ENCODE measurements at regions not wholly inside any gene's neighbourhood (a gene's known extent, or its start where the extent isn't known, plus 50 kb on each side); places are given as distances from the start of the nearest gene placed in this dataset.

- Histone ChIP-seq H3K14ac (ENCODE audit: insufficient read length) (no peak overlapping the region), H3K79me2 (ENCODE audit: control insufficient read depth in 1 of 2, insufficient read depth in 2 of 2, low read length in 2 of 2) (peaks cover 3 to 99% of the 10 kb centered on the region in 2 experiments; a peak in 3 of 4 replicates), H2BK12ac (ENCODE audit: low read depth, low read length) (no peak overlapping the region), H2BK120ac (replicated peaks; ENCODE audit: low read depth, low read length) (no peak overlapping the region), H3K9me3 (ENCODE audit: insufficient read depth in 2 of 2, low read depth in 1 of 2, low read length in 1 of 2) (no peaks in the 10 kb centered on the region), H2BK5ac (ENCODE audit: low read depth, low read length) (no peak overlapping the region), H4K8ac (ENCODE audit: extremely low read depth, insufficient read depth, low read length) (no peak overlapping the region), H3K4me1 (replicated peaks in 1 of 4; ENCODE audit: control insufficient read depth in 3 of 4, insufficient read depth in 4 of 4, low read length in 3 of 4) (peaks cover 0 to 3% (median 0%) of the 10 kb centered on the region in 4 experiments; a peak in 1 of 7 replicates), H3K27ac (ENCODE audit: low read depth, low read length) (no peak overlapping the region), H2AFZ (ENCODE audit: low read length) (no peak overlapping the region), H3K4ac (replicated peaks; ENCODE audit: insufficient read length, low read depth, low read length) (no peak overlapping the region), H3K23ac (ENCODE audit: insufficient read length) (no peak overlapping the region), H3K23me2 (ENCODE audit: low read depth, low read length) (no peaks in the 10 kb centered on the region), H4K5ac (ENCODE audit: insufficient read length, low read depth, low read length) (no peak overlapping the region), H3K79me1 (ENCODE audit: low read depth, low read length) (no peaks in the 10 kb centered on the region), H4K20me1 (replicated peaks in 1 of 2; ENCODE audit: control insufficient read depth in 1 of 2, insufficient read depth in 2 of 2, low read length in 2 of 2) (no peaks in the 10 kb centered on the region), H3K18ac (ENCODE audit: extremely low read depth, low read length) (no peak overlapping the region), H4K91ac (replicated peaks; ENCODE audit: insufficient read length, low read length) (no peak overlapping the region), H3K56ac (replicated peaks; ENCODE audit: insufficient read length, low read depth, low read length) (no peak overlapping the region), H3K27me3 (replicated peaks in 1 of 4; ENCODE audit: control insufficient read depth in 3 of 4, extremely low read depth in 1 of 4, insufficient read depth in 3 of 4, low read length in 3 of 4) (no peaks in the 10 kb centered on the region), H3K9ac (replicated peaks in 1 of 4; ENCODE audit: extremely low read depth in 1 of 4, low read depth in 3 of 4, low read length in 3 of 4) (no peak overlapping the region), H3K36me3 (ENCODE audit: control insufficient read depth in 2 of 4, insufficient read depth in 4 of 4, low read length in 3 of 4) (no peaks in the 10 kb centered on the region), H3K4me3 (ENCODE audit: extremely low read depth in 1 of 4, insufficient read depth in 2 of 4, low read depth in 3 of 4, low read length in 4 of 4) (no peak overlapping the region), H2BK20ac (ENCODE audit: low read length) (no peak overlapping the region), H2BK15ac (ENCODE audit: low read length) (no peak overlapping the region), H3K4me2 (ENCODE audit: insufficient read depth in 1 of 2, low read depth in 2 of 2, low read length in 2 of 2) (no peak overlapping the region), H2AK5ac (ENCODE audit: low read depth, low read length) (no peak overlapping the region)
- DNase-seq (ENCODE audit: low read depth in 1 of 2, low spot score in 2 of 2), result no peak
- 82% methylated on average over 1 of the region's 1 CpG; no CpG with 5 or more reads in 1 of the 2 experiments for WGBS, 2 experiments (ENCODE audit: extremely low coverage in 1 of 2, insufficient coverage in 1 of 2, insufficient read length in 1 of 2, insufficient replicate concordance in 2 of 2, low coverage in 1 of 2, low lambda C conversion rate in 2 of 2, missing lambda C conversion rate in 1 of 2)
- FAIRE-seq, result peak; percentile 7
- ChIA-PET CTCF (ENCODE audit: partially characterized antibody) (interaction anchor here (1.0 kb wide), 1 partner anchor 33 kb away, joined by 3 read pairs; no protein-coding TSS in a partner anchor), POLR2A (ENCODE audit: partially characterized antibody) (no interaction called here)
- no peak for TF ChIP-seq E2F6 (IDR thresholded peaks at IDR 0.05)
- no peak for TF ChIP-seq TAF1 (IDR thresholded peaks at IDR 0.05; ENCODE audit: low read depth, low read length)
- TF ChIP-seq RBBP5 (IDR thresholded peaks at IDR 0.05; ENCODE audit: borderline replicate concordance, low read depth, low read length), result no peak
- no peak for TF ChIP-seq POLR2AphosphoS5 (IDR thresholded peaks at IDR 0.05; ENCODE audit: low read depth, low read length)
- no peak for TF ChIP-seq RFX5 (IDR thresholded peaks at IDR 0.05; ENCODE audit: borderline replicate concordance, low read depth, low read length)
- no peak for TF ChIP-seq SIX5 (IDR thresholded peaks at IDR 0.05; ENCODE audit: low read depth, low read length)
- no peak for TF ChIP-seq CTCF (IDR thresholded peaks at IDR 0.05; ENCODE audit: control extremely low read depth in 1 of 3, insufficient read depth in 1 of 3, low read depth in 1 of 3, low read length in 3 of 3)
- TF ChIP-seq RXRA (IDR thresholded peaks at IDR 0.05; ENCODE audit: insufficient read depth, low read depth, low read length), result no peak
- TF ChIP-seq KDM1A (IDR thresholded peaks at IDR 0.05; ENCODE audit: borderline replicate concordance, low read length), result no peak
- no peak for TF ChIP-seq CREB1 (IDR thresholded peaks at IDR 0.05)
- no peak for TF ChIP-seq POU5F1 (IDR thresholded peaks at IDR 0.05; ENCODE audit: low read depth, low read length)
- TF ChIP-seq HDAC2 (IDR thresholded peaks at IDR 0.05; ENCODE audit: borderline replicate concordance in 1 of 2, low read depth in 2 of 2, low read length in 2 of 2), result no peak
Measured at GRCh38 chr2:167310442-167310841, 422.2 kb downstream of the XIRP2 start.
